ENCODE measurements at regions not wholly inside any gene's neighbourhood (a gene's known extent, or its start where the extent isn't known, plus 50 kb on each side); places are given as distances from the start of the nearest gene placed in this dataset.

DNA sequence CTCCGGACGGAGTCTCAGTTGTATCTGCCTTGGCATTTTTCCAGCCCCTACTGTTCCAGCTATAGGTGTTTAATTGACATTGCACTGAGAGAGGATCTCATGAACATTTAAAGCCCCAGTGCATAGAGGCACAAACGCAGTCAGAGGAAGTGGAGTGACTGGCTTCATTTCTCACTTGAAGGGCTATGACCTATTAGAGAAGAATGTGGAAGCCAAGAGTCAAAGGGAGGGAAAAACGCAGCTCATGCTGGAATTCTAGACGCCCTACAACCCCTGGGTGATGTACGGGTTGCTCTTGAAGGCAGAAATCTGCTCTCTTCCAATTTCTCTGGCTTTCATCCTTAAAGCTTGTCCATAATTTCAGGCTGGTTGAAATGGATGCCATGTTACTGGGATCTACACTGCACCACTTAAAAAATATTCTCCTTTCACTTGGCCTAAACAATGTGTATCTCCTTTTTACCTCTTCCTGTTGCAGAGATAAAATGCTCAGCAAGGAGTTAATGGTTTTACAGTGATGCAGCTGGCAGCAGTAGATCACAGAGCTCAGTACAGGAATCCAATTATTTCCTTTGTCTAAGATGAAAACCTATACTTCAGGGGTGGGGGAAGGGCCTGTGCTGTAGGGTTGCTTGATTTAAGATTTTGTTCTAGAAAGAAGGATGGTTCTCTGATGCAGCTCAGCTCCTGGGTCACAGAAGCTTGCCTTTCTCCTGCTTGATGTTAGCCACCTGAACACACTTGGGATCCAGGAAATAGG, 61.8 kb upstream of the MAMDC2 start:
- H2BK5ac ChIP-seq (ENCODE audit: low read depth, low read length, poor library complexity): no peak overlapping the region
- no peaks in the 10 kb centered on the region for H3K36me3 ChIP-seq (ENCODE audit: control insufficient read depth in 1 of 2, insufficient read depth in 2 of 2, low read length in 2 of 2)
- H2AK5ac ChIP-seq (ENCODE audit: low read length): no peak overlapping the region
- no peaks in the 10 kb centered on the region for H3K27me3 ChIP-seq (ENCODE audit: insufficient read depth, low read length)
- H3K9me3 ChIP-seq (ENCODE audit: insufficient read depth, low read depth, low read length): peaks cover 2% of the 10 kb centered on the region
- H3K4me2 ChIP-seq (ENCODE audit: low read length): no peak overlapping the region
- H3K23ac ChIP-seq (ENCODE audit: low read length): no peak overlapping the region
- H3K14ac ChIP-seq (ENCODE audit: low read length): no peak overlapping the region
- no peak overlapping the region for H3K18ac ChIP-seq (ENCODE audit: low read length)
- no CpG with 5 or more reads among the region's 6 CpGs for WGBS (ENCODE audit: extremely low coverage, insufficient coverage, insufficient read length)
- no peak overlapping the region for H3K27ac ChIP-seq (ENCODE audit: low read depth, low read length)
- no peak overlapping the region for H2AFZ ChIP-seq (ENCODE audit: insufficient read depth, low read length, poor library complexity)
- H4K91ac ChIP-seq (ENCODE audit: low read depth, low read length): no peak overlapping the region
- no peak overlapping the region for H2BK120ac ChIP-seq (ENCODE audit: insufficient read depth, low read length, poor library complexity)
- peaks cover 0 to 5% of the 10 kb centered on the region in 2 experiments for H3K4me1 ChIP-seq (ENCODE audit: control insufficient read depth in 1 of 2, insufficient read depth in 2 of 2, low read length in 2 of 2)
- no peaks in the 10 kb centered on the region for H3K79me1 ChIP-seq (ENCODE audit: low read length)
- no peak overlapping the region for H4K12ac ChIP-seq (ENCODE audit: low read depth, low read length)
- no peak overlapping the region for H4K8ac ChIP-seq (ENCODE audit: low read depth, low read length)
- H3K9ac ChIP-seq (ENCODE audit: low read length): no peak overlapping the region
- no peak overlapping the region for H3K4ac ChIP-seq (ENCODE audit: low read depth, low read length)
- H2BK12ac ChIP-seq (ENCODE audit: low read length): no peak overlapping the region
- no peaks in the 10 kb centered on the region for H3K79me2 ChIP-seq (ENCODE audit: control insufficient read depth, insufficient read depth, low read length, poor library complexity)
- DNase-seq: peak; percentile 8 to 47
- no peak overlapping the region for H3K4me3 ChIP-seq (ENCODE audit: low read depth, low read length)

DNA sequence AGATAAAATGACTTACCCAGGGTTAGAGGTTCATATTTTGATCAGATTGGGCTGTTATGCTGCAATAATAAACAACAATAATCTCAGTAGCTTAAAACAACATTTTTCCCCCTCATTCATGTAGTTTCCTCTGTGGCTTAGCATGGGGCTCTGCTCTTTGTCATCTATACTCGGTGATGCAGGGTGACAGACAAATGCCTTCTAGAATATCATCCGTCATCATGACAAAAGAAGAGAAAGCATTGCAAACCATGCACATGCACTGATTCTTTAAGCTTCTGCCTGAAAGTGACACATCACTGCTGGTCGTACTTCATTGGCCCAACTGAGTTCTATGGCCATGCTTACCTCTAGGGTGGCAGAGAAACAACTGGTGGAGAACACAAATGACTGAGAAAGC, 58.8 kb upstream of the MAMDC2 start:
- Histone ChIP-seq H3K27me3 (ENCODE audit: insufficient read depth, low read length) (no peaks in the 10 kb centered on the region), H3K14ac (ENCODE audit: low read length) (no peak overlapping the region), H3K79me1 (ENCODE audit: low read length) (no peaks in the 10 kb centered on the region), H2BK120ac (ENCODE audit: insufficient read depth, low read length, poor library complexity) (no peak overlapping the region), H3K23ac (ENCODE audit: low read length) (no peak overlapping the region), H3K4ac (ENCODE audit: low read depth, low read length) (no peak overlapping the region), H3K4me1 (ENCODE audit: control insufficient read depth in 1 of 2, insufficient read depth in 2 of 2, low read length in 2 of 2) (peaks cover 0 to 5% of the 10 kb centered on the region in 2 experiments), H2BK12ac (ENCODE audit: low read length) (no peak overlapping the region), H3K79me2 (ENCODE audit: control insufficient read depth, insufficient read depth, low read length, poor library complexity) (no peaks in the 10 kb centered on the region), H2AK5ac (ENCODE audit: low read length) (no peak overlapping the region), H4K8ac (ENCODE audit: low read depth, low read length) (no peak overlapping the region), H3K4me3 (ENCODE audit: low read depth, low read length) (no peak overlapping the region), H4K91ac (ENCODE audit: low read depth, low read length) (no peak overlapping the region), H4K12ac (ENCODE audit: low read depth, low read length) (no peak overlapping the region), H3K36me3 (ENCODE audit: control insufficient read depth in 1 of 2, insufficient read depth in 2 of 2, low read length in 2 of 2) (no peaks in the 10 kb centered on the region), H2BK5ac (ENCODE audit: low read depth, low read length, poor library complexity) (no peak overlapping the region), H3K9me3 (ENCODE audit: insufficient read depth, low read depth, low read length) (no peaks in the 10 kb centered on the region), H3K4me2 (ENCODE audit: low read length) (no peak overlapping the region), H3K9ac (ENCODE audit: low read length) (no peak overlapping the region), H3K18ac (ENCODE audit: low read length) (no peak overlapping the region), H2AFZ (ENCODE audit: insufficient read depth, low read length, poor library complexity) (no peak overlapping the region), H3K27ac (ENCODE audit: low read depth, low read length) (no peak overlapping the region)
- WGBS (ENCODE audit: extremely low coverage, insufficient coverage, insufficient read length): no CpG with 5 or more reads among the region's 3 CpGs
- no peak for DNase-seq

DNA sequence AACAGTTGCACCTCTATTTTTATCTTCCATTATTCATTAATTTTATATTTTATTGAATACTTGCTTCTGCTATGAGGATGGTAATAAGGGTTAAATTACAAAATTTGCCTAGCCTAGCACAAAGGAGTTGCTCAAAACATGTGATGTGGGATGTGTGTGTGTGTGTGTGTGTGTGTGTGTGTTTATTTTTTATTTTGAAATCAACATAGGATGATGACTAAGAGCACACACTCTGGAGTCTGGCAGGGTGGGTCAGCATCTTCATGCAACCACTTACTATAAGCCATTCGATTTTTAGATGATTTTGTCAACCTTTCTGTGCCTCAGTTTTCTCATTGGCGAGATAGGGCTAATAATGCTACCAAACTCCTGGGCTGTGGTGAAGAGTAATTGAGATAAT, 57.7 kb upstream of the MAMDC2 start:
- Histone ChIP-seq H3K14ac (ENCODE audit: low read length) (no peak overlapping the region), H3K27me3 (ENCODE audit: insufficient read depth, low read length) (no peaks in the 10 kb centered on the region), H2BK120ac (ENCODE audit: insufficient read depth, low read length, poor library complexity) (no peak overlapping the region), H3K4me1 (ENCODE audit: control insufficient read depth in 1 of 2, insufficient read depth in 2 of 2, low read length in 2 of 2) (peaks cover 0 to 5% of the 10 kb centered on the region in 2 experiments), H3K23ac (ENCODE audit: low read length) (no peak overlapping the region), H3K79me1 (ENCODE audit: low read length) (no peaks in the 10 kb centered on the region), H3K9ac (ENCODE audit: low read length) (no peak overlapping the region), H4K12ac (ENCODE audit: low read depth, low read length) (no peak overlapping the region), H3K18ac (ENCODE audit: low read length) (no peak overlapping the region), H4K8ac (ENCODE audit: low read depth, low read length) (no peak overlapping the region), H2BK5ac (ENCODE audit: low read depth, low read length, poor library complexity) (no peak overlapping the region), H3K36me3 (ENCODE audit: control insufficient read depth in 1 of 2, insufficient read depth in 2 of 2, low read length in 2 of 2) (no peaks in the 10 kb centered on the region), H3K79me2 (ENCODE audit: control insufficient read depth, insufficient read depth, low read length, poor library complexity) (no peaks in the 10 kb centered on the region), H2AFZ (ENCODE audit: insufficient read depth, low read length, poor library complexity) (no peak overlapping the region), H3K4me2 (ENCODE audit: low read length) (no peak overlapping the region), H2BK12ac (ENCODE audit: low read length) (no peak overlapping the region), H3K4me3 (ENCODE audit: low read depth, low read length) (no peak overlapping the region), H4K91ac (ENCODE audit: low read depth, low read length) (no peak overlapping the region), H2AK5ac (ENCODE audit: low read length) (no peak overlapping the region), H3K4ac (ENCODE audit: low read depth, low read length) (no peak overlapping the region), H3K9me3 (ENCODE audit: insufficient read depth, low read depth, low read length) (no peaks in the 10 kb centered on the region), H3K27ac (ENCODE audit: low read depth, low read length) (no peak overlapping the region)
- DNase-seq: no peak
- no CpG with 5 or more reads among the region's 2 CpGs for WGBS (ENCODE audit: extremely low coverage, insufficient coverage, insufficient read length)

DNA sequence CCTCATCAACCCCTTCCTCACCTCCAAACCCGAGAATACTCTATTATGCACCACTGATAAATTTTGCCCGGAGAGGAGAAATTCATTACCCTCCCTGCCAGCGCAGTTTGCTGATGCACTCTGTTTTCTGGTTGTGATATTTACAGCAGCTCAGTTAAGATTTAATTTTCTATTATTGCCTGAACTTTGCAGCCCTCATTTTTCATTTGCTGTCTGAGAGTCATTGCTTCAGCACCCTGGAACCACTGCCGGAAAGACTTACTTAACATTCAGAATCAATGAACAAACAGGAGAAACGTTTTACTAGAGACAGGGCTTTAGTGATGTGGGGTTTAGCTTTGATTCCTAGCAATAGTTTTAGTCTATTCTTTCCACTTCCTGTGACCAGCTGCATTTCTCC, 56.7 kb upstream of the MAMDC2 start:
- no peak overlapping the region for H3K4me3 ChIP-seq (ENCODE audit: low read depth, low read length)
- 86% methylated on average over 1 of the region's 5 CpGs for WGBS (ENCODE audit: extremely low coverage, insufficient coverage, insufficient read length)

More for the DNA sequence above, 56.7 kb upstream of the MAMDC2 start:
- Histone ChIP-seq H3K9ac (ENCODE audit: low read length) (no peak overlapping the region), H3K18ac (ENCODE audit: low read length) (no peak overlapping the region), H3K23ac (ENCODE audit: low read length) (no peak overlapping the region), H4K12ac (ENCODE audit: low read depth, low read length) (no peak overlapping the region), H3K27ac (ENCODE audit: low read depth, low read length) (no peak overlapping the region), H4K8ac (ENCODE audit: low read depth, low read length) (no peak overlapping the region), H3K79me2 (ENCODE audit: control insufficient read depth, insufficient read depth, low read length, poor library complexity) (no peaks in the 10 kb centered on the region), H2BK5ac (ENCODE audit: low read depth, low read length, poor library complexity) (no peak overlapping the region), H3K4ac (ENCODE audit: low read depth, low read length) (no peak overlapping the region), H2BK120ac (ENCODE audit: insufficient read depth, low read length, poor library complexity) (no peak overlapping the region), H3K4me1 (ENCODE audit: control insufficient read depth in 1 of 2, insufficient read depth in 2 of 2, low read length in 2 of 2) (peaks cover 0 to 1% of the 10 kb centered on the region in 2 experiments), H3K14ac (ENCODE audit: low read length) (no peak overlapping the region), H3K27me3 (ENCODE audit: insufficient read depth, low read length) (no peaks in the 10 kb centered on the region), H2AK5ac (ENCODE audit: low read length) (no peak overlapping the region), H3K36me3 (ENCODE audit: control insufficient read depth in 1 of 2, insufficient read depth in 2 of 2, low read length in 2 of 2) (no peaks in the 10 kb centered on the region), H3K9me3 (ENCODE audit: insufficient read depth, low read depth, low read length) (no peaks in the 10 kb centered on the region), H3K4me2 (ENCODE audit: low read length) (no peak overlapping the region), H2BK12ac (ENCODE audit: low read length) (no peak overlapping the region), H4K91ac (ENCODE audit: low read depth, low read length) (no peak overlapping the region), H2AFZ (ENCODE audit: insufficient read depth, low read length, poor library complexity) (no peak overlapping the region), H3K79me1 (ENCODE audit: low read length) (no peaks in the 10 kb centered on the region)
- no peak for DNase-seq

Measured in trophoblast cell (in vitro differentiated cells and primary cell).